Neural cell (in vitro differentiated cells): ENCODE measurements at regions not wholly inside any gene's neighbourhood (a gene's known extent, or its start where the extent isn't known, plus 50 kb on each side); places are given as distances from the start of the nearest gene placed in this dataset.

Experiments used
- EZH2 ChIP-seq: fragments of 200-600, 300-800 bp; shearing (Covaris generic), sonication (generic); IDR thresholded peaks from 2 replicates; pipeline ENCODE4 v1.6.1; 2014; ENCODE audit warnings: antibody characterized with exemption, low read length, borderline replicate concordance, mild to moderate bottlenecking; ENCODE audit not compliant: insufficient read depth, poor library complexity, severe bottlenecking
- POLR2AphosphoS5 ChIP-seq: IDR thresholded peaks from 2 replicates; pipeline ENCODE4 v1.6.1; 2012
- TF ChIP-seq, protein P1 (sequence below): fragments of 450-650 bp; IDR thresholded peaks from 2 replicates; pipeline ENCODE4 v1.5.1; 2014; ENCODE audit warnings: antibody characterized with exemption, mild to moderate bottlenecking, moderate library complexity; ENCODE audit not compliant: poor library complexity, severe bottlenecking

- TF ChIP-seq POLR2AphosphoS5 (no peak), EZH2 (no peak)
- TF ChIP-seq, protein P1, sequence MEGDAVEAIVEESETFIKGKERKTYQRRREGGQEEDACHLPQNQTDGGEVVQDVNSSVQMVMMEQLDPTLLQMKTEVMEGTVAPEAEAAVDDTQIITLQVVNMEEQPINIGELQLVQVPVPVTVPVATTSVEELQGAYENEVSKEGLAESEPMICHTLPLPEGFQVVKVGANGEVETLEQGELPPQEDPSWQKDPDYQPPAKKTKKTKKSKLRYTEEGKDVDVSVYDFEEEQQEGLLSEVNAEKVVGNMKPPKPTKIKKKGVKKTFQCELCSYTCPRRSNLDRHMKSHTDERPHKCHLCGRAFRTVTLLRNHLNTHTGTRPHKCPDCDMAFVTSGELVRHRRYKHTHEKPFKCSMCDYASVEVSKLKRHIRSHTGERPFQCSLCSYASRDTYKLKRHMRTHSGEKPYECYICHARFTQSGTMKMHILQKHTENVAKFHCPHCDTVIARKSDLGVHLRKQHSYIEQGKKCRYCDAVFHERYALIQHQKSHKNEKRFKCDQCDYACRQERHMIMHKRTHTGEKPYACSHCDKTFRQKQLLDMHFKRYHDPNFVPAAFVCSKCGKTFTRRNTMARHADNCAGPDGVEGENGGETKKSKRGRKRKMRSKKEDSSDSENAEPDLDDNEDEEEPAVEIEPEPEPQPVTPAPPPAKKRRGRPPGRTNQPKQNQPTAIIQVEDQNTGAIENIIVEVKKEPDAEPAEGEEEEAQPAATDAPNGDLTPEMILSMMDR = no peak
Observed at GRCh38 chr2:160984426-160985077, 175.7 kb upstream of the TANK start.
